Activated CD4-positive, alpha-beta T cell treated with anti-CD3 and anti-CD28 coated beads, Interleukin-2, amount 10 ng/mL, durations not matched to agents 7 days and 5 days (primary cell): ENCODE measurements at regions not wholly inside any gene's neighbourhood (a gene's known extent, or its start where the extent isn't known, plus 50 kb on each side); places are given as distances from the start of the nearest gene placed in this dataset.

Experiments
- CTCF ChIA-PET: fragments of 350-600 bp; sonication (Branson Sonifier 250); formaldehyde crosslinking; loops from one replicate; lab custom pipeline; 2021; ENCODE audit warnings: antibody characterized with exemption; lab: Charles Lee
- POLR2A ChIA-PET: fragments of 350-600 bp; sonication (Branson Sonifier 250); formaldehyde crosslinking; loops from one replicate; lab custom pipeline; 2021; ENCODE audit warnings: antibody characterized with exemption; lab: Charles Lee
- DNase-seq: peaks from one replicate; pipeline ENCODE4 v3.0.0-alpha.2; 2020
- H3K27ac Mint-ChIP-seq: one replicate; pipeline ENCODE4 v1.8.0; 2021; ENCODE audit warnings: mild to moderate bottlenecking, moderate library complexity, mixed read lengths
- H3K27me3 Mint-ChIP-seq: one replicate; pipeline ENCODE4 v1.8.0; 2021; ENCODE audit warnings: mixed read lengths
- H3K36me3 Mint-ChIP-seq: one replicate; pipeline ENCODE4 v1.8.0; 2021; ENCODE audit warnings: low read depth, mixed read lengths
- H3K4me1 Mint-ChIP-seq: one replicate; pipeline ENCODE4 v1.8.0; 2021; ENCODE audit warnings: mixed read lengths
- H3K4me3 Mint-ChIP-seq: one replicate; pipeline ENCODE4 v1.8.0; 2021; ENCODE audit warnings: mild to moderate bottlenecking, moderate library complexity, mixed read lengths
- H3K9me3 Mint-ChIP-seq: one replicate; pipeline ENCODE4 v1.8.0; 2021; ENCODE audit warnings: mixed read lengths

- Mint-ChIP-seq H3K4me3 (no peak overlapping the region), H3K36me3 (no peaks in the 10 kb centered on the region), H3K9me3 (peaks cover 2% of the 10 kb centered on the region), H3K4me1 (no peaks in the 10 kb centered on the region), H3K27ac (no peak overlapping the region), H3K27me3 (peaks cover 1% of the 10 kb centered on the region)
- no peak for DNase-seq
- CTCF ChIA-PET = no interaction called here
- POLR2A ChIA-PET = no interaction called here
Measured at GRCh38 chr14:62585247-62585646, 460.0 kb downstream of the KCNH5 start.

DNA sequence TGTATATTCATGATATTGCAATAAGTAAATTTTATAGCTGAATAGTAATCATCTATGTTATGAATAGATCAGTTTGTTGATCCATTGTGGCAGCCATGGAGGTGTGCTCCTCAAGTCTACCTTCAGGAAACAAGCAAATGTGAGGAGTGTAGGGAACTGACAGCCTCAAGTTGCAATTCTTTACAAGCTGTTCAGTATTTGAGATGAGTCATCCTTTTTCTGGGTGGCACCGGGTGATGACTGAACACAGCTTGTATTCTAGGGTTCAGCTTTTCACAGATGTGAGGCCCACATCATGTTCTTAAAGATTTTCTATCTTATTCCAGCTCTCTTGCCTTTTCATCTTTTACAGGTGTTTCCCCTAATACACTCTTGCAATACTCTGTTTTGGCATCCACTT, 452.4 kb downstream of the KCNH5 start:
- no peak overlapping the region for H3K4me3 Mint-ChIP-seq
- H3K27me3 Mint-ChIP-seq = no peaks in the 10 kb centered on the region
- no peaks in the 10 kb centered on the region for H3K36me3 Mint-ChIP-seq
- no peak for DNase-seq
- H3K4me1 Mint-ChIP-seq = no peaks in the 10 kb centered on the region
- ChIA-PET CTCF (no interaction called here), POLR2A (no interaction called here)
- H3K9me3 Mint-ChIP-seq = peaks cover 11% of the 10 kb centered on the region
- no peak overlapping the region for H3K27ac Mint-ChIP-seq

- no peak for DNase-seq
- peaks cover 11% of the 10 kb centered on the region for H3K9me3 Mint-ChIP-seq
- H3K4me3 Mint-ChIP-seq = no peak overlapping the region
- H3K36me3 Mint-ChIP-seq = no peaks in the 10 kb centered on the region
- no peaks in the 10 kb centered on the region for H3K4me1 Mint-ChIP-seq
- no peaks in the 10 kb centered on the region for H3K27me3 Mint-ChIP-seq
- ChIA-PET POLR2A (no interaction called here), CTCF (no interaction called here)
- no peak overlapping the region for H3K27ac Mint-ChIP-seq
Measured at GRCh38 chr14:62597143-62597542, 448.1 kb downstream of the KCNH5 start.

DNA sequence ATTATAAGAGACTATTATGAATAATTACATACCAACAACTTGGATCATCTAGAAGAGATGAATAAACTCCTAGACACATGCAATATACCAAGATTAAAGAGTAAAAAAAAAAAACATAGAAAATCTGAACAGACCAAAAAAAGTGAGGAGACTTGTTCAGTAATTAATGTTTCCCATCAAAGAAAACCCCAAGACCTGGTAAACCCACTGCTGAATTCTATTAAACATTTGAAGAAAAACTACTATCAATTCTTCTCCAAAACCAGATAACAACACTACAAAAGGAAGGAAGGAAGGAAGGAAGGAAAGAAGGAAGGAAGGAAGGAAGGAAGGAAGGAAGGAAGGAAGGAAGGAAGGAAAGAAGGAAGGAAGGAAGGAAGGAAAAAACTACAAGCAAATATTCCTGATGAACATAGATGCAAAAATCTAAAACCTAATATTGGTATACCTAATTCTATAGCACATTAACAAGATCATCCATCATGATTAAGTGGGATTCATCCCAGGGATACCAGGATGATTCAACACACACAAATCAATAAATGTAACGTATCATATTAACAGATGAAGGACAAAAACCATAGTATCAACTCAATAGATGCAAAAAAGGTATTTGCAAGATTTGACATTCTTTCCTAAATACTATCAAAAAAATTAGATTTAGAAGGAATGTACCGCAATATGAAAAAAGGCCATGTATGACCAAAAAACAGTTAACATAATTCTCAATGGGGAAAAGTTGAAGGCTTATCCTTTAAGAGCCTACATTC, 445.5 kb downstream of the KCNH5 start:
- POLR2A ChIA-PET = no interaction called here
- Mint-ChIP-seq H3K36me3 (no peaks in the 10 kb centered on the region), H3K4me1 (no peaks in the 10 kb centered on the region), H3K27ac (no peak overlapping the region), H3K4me3 (no peak overlapping the region), H3K27me3 (no peaks in the 10 kb centered on the region), H3K9me3 (peaks cover 8% of the 10 kb centered on the region)
- CTCF ChIA-PET = no interaction called here
- no peak for DNase-seq

- Mint-ChIP-seq H3K36me3 (no peaks in the 10 kb centered on the region), H3K4me3 (no peak overlapping the region), H3K9me3 (no peaks in the 10 kb centered on the region), H3K27me3 (no peaks in the 10 kb centered on the region), H3K27ac (no peak overlapping the region), H3K4me1 (no peaks in the 10 kb centered on the region)
- DNase-seq = no peak
- POLR2A ChIA-PET = no interaction called here
- CTCF ChIA-PET = no interaction called here
Measured at GRCh38 chr14:62602712-62603111, 442.5 kb downstream of the KCNH5 start.

GRCh38 chr14:62604524-62604923, 440.7 kb downstream of the KCNH5 start:
- Mint-ChIP-seq H3K4me3 (no peak overlapping the region), H3K36me3 (no peaks in the 10 kb centered on the region), H3K27me3 (no peaks in the 10 kb centered on the region), H3K27ac (no peak overlapping the region), H3K4me1 (no peaks in the 10 kb centered on the region), H3K9me3 (peaks cover 3% of the 10 kb centered on the region)
- ChIA-PET POLR2A (no interaction called here), CTCF (interaction anchor here (1.1 kb wide), 1 partner anchor 10 kb away, joined by 3 read pairs; no protein-coding TSS in a partner anchor)
- no peak for DNase-seq

DNA sequence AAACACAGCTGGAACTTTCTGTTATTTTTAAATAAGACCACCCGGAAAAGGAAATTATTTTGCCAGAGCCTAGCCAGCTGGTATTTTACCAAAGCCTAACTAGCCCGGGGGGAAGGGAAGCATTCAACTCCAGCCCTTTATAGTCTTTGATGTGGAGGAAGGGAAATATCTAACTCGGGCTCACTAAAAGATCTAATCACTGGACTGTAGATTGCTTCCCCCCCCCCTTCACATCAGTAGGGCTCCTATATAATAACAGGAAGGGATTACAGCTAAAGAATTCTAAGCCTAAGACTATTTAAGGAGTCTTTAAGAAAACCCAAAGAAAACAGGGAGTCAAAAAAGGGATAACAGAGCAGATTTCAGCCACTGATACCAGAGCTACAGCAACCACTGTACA, 431.1 kb downstream of the KCNH5 start:
- ChIA-PET CTCF (interaction anchor here (0.7 kb wide), 1 partner anchor 10 kb away, joined by 3 read pairs; no protein-coding TSS in a partner anchor), POLR2A (no interaction called here)
- no peaks in the 10 kb centered on the region for H3K27me3 Mint-ChIP-seq
- no peak overlapping the region for H3K4me3 Mint-ChIP-seq
- H3K4me1 Mint-ChIP-seq = no peaks in the 10 kb centered on the region
- H3K36me3 Mint-ChIP-seq = no peaks in the 10 kb centered on the region
- H3K9me3 Mint-ChIP-seq = peaks cover 2% of the 10 kb centered on the region
- no peak overlapping the region for H3K27ac Mint-ChIP-seq
- no peak for DNase-seq

GRCh38 chr14:62616668-62617067, 428.6 kb downstream of the KCNH5 start:
- DNase-seq = no peak
- no peaks in the 10 kb centered on the region for H3K27me3 Mint-ChIP-seq
- no peaks in the 10 kb centered on the region for H3K9me3 Mint-ChIP-seq
- ChIA-PET POLR2A (no interaction called here), CTCF (no interaction called here)
- no peaks in the 10 kb centered on the region for H3K4me1 Mint-ChIP-seq
- no peak overlapping the region for H3K4me3 Mint-ChIP-seq
- H3K27ac Mint-ChIP-seq = no peak overlapping the region
- no peaks in the 10 kb centered on the region for H3K36me3 Mint-ChIP-seq

- H3K27ac Mint-ChIP-seq = no peak overlapping the region
- peaks cover 5% of the 10 kb centered on the region for H3K9me3 Mint-ChIP-seq
- no peaks in the 10 kb centered on the region for H3K4me1 Mint-ChIP-seq
- H3K27me3 Mint-ChIP-seq = no peaks in the 10 kb centered on the region
- ChIA-PET CTCF (interaction anchor here (1.2 kb wide), 1 partner anchor 8 kb away, joined by 3 read pairs; no protein-coding TSS in a partner anchor), POLR2A (no interaction called here)
- no peaks in the 10 kb centered on the region for H3K36me3 Mint-ChIP-seq
- no peak for DNase-seq
- H3K4me3 Mint-ChIP-seq = no peak overlapping the region
Measured at GRCh38 chr14:62626416-62626815, 418.8 kb downstream of the KCNH5 start.

GRCh38 chr14:62629176-62629725, 416.0 kb downstream of the KCNH5 start:
- CTCF ChIA-PET = no interaction called here
- Mint-ChIP-seq H3K4me1 (no peaks in the 10 kb centered on the region), H3K9me3 (peaks cover 4% of the 10 kb centered on the region), H3K27ac (no peak overlapping the region), H3K36me3 (no peaks in the 10 kb centered on the region), H3K27me3 (no peaks in the 10 kb centered on the region), H3K4me3 (no peak overlapping the region)
- DNase-seq = no peak
- POLR2A ChIA-PET = no interaction called here

DNA sequence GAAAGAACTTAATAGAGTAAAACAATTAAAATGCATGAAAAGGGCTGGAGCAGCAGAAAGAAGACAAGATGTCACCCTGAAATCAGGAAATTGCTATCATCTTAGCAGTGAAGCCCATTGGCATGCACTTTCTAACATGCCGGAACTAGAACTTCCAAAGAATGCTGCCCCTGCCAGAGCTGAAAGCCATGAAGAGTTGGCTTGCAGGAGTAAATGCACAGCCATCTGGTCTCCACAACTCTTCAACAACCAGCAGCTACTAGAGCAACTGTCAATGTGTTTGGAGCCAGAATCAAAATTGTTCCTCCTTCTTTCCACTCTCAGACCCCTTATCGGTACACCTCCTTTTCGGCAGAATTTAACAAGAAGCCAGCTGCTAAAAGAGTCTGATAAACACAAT, 414.1 kb downstream of the KCNH5 start:
- H3K27ac Mint-ChIP-seq = no peak overlapping the region
- DNase-seq = no peak
- H3K4me3 Mint-ChIP-seq = no peak overlapping the region
- CTCF ChIA-PET = no interaction called here
- no peaks in the 10 kb centered on the region for H3K27me3 Mint-ChIP-seq
- no peaks in the 10 kb centered on the region for H3K36me3 Mint-ChIP-seq
- POLR2A ChIA-PET = no interaction called here
- H3K9me3 Mint-ChIP-seq = peaks cover 4% of the 10 kb centered on the region
- H3K4me1 Mint-ChIP-seq = no peaks in the 10 kb centered on the region

DNA sequence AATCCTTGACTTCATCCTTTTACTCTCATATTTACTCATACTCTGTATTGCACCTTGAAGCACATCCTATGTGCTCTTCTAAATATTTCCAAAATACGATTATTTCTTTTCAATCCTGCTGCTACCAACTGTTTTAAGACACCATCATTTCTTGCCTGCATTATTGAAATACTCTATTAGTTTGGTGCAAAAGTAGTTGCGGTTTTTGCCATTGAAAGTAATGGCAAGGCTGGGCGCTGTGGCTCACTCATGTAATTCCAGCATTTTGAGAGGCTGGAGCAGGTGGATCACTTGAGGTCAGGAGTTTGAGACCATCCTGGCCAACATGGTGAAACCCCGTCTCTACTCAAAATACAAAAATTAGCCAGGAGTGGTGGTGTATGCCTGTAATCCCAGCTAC, 412.5 kb downstream of the KCNH5 start:
- CTCF ChIA-PET = no interaction called here
- DNase-seq = no peak
- POLR2A ChIA-PET = no interaction called here
- Mint-ChIP-seq H3K9me3 (peaks cover 4% of the 10 kb centered on the region), H3K27me3 (no peaks in the 10 kb centered on the region), H3K4me1 (no peaks in the 10 kb centered on the region), H3K27ac (no peak overlapping the region), H3K36me3 (no peaks in the 10 kb centered on the region), H3K4me3 (no peak overlapping the region)

DNA sequence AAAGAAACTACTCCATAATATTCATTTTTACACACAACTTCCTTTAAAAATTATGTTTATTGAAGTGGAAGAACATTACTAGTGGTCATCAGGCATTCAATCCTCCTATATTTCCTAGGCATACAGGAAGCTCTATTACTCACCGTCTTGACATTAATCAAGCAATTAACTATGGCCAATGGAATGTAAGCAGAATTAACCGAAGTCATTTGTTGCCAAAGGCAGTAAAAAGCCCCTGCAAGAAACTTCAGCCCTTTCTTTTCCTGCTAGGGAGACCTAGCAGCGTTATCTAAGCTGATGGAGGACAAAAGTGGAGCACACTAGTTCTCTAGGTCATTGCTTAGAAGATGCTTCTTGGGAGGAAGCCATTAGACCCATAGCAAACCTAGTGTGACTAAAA, 399.6 kb downstream of the KCNH5 start:
- ChIA-PET POLR2A (no interaction called here), CTCF (no interaction called here)
- Mint-ChIP-seq H3K4me3 (no peak overlapping the region), H3K9me3 (no peaks in the 10 kb centered on the region), H3K4me1 (no peaks in the 10 kb centered on the region), H3K27ac (no peak overlapping the region), H3K27me3 (no peaks in the 10 kb centered on the region), H3K36me3 (no peaks in the 10 kb centered on the region)
- no peak for DNase-seq
